SH-SY5Y (cell line): ENCODE measurements at regions not wholly inside any gene's neighbourhood (a gene's known extent, or its start where the extent isn't known, plus 50 kb on each side); places are given as distances from the start of the nearest gene placed in this dataset.
A peak's percentile ranks its signal among the peaks of the same experiment; 100 is the strongest.

Experiments used
- GATA2 ChIP-seq: IDR thresholded peaks from 2 replicates; pipeline ENCODE4 v1.6.1; 2011; ENCODE audit warnings: mild to moderate bottlenecking, low read depth, low read length
- GATA3 ChIP-seq: IDR thresholded peaks from 2 replicates; pipeline ENCODE4 v1.6.1; 2011; ENCODE audit warnings: low read depth, mild to moderate bottlenecking, low read length, moderate library complexity

DNA sequence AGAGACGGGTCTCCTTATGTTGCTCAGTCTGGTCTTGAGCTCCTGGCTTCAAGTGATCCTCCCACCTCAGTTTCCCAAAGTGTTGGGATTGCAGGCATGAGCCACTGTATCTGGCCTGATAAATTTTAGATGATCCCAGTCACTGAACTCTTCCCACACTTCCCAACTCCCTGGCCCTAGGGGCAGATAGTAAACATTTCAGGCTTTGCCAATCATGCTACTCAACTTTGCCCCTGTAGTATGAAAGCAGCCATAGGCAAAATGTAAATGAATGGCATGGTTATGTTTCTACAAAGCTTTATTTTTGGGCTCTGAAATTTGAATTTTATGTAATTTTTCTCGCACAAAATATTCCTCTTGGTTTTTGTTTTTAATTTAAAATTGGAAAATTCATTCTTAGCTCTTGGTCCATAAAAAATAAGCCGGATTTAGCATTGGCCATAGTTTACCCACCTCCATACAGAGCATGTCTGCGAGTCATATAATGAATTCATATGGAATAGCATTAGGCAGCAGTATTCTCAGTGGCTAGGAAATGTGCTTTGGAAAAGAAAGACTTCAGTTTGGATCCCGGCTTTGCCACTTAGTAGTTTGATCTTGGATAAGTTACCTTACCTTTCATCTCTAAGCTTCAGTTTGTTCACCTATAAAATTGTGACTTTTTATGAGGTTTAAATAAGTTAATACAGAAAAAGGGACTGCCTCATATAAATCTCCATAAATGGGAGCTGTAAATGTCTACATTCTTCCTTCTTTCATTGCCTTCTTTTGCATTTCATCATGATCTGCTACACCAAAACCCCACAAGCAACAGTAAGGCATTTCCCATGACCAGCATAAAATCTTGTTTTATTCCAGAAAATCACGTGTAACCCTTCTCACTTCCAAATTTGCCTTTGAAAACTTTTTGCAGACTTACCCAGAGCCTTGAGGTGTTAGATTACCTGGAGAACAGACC is 360.3 kb upstream of the TPM1 start:
- TF ChIP-seq GATA2 = no peak
- TF ChIP-seq GATA3 = no peak

DNA sequence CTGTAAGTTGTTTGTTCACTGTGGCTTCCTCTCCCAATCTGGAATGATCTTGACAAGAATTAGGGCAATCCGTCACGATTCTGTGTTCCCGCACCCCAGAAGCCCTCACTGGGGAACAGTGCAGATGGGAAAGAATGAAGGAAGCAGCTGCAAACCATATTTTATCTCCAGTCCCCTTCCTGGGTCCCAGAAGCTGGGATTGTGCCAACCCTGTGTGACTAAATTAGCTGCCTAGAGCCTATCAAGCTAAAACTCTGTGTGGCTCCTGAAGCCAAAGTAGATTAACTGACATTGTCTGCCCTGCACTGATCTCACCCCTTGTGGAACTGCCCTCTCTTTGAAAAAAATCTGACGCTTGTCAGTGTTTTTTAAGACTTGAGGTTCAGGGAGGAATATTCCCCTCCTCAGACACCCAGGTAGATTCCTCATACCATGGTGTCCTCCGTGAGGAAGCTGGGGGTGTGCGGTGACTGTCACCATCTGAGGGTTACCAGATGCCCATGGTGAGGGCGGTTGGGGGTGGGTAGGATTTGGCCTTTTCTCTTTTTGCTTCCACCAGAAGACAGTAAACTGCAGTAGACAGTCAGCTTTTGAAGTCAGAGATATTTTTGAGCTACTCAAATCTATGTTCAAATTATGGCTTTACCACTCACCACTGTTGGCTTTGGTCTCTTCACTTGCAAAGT is 358.3 kb upstream of the TPM1 start:
- TF ChIP-seq GATA3 = no peak
- no peak for TF ChIP-seq GATA2

DNA sequence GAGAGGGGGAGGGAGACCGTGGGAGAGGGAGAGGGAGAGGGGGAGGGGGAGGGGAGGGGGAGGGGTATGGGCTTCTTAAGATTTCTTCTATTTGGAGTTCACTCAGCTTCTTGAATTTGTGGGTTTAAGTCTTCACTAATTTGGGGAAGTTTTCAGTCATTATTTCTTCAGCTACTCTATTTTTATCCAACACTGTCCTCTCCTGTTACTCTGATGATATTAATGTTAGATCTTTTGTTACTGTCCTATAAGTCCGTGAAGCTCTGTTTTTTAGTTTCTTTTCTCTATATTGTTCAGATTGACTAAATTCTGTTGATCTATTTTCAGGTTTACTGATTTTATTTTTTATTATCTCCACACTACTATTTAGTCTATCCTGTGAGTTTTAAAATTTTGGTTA is 351.5 kb upstream of the TPM1 start:
- TF ChIP-seq GATA3 (no peak), GATA2 (no peak)

DNA sequence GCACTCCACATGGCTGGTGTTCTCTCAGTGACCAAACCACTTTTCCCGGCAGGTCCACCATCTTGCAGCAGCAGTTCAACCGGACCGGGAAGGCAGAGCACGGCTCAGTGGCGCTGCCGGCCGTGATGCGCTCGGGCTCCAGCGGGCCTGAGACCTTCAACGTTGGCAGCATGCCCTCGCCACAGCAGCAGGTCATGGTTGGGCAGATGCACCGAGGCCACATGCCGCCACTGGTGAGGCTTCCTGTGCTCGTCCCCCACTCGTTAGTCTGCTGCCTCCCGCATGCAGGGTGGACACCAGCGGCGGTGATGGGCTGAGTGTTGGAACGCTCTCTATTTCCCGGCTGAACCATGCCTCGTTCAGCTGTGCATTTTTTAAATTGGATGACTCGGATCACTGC is 344.9 kb upstream of the TPM1 start:
- TF ChIP-seq GATA3 (no peak), GATA2 (no peak)

DNA sequence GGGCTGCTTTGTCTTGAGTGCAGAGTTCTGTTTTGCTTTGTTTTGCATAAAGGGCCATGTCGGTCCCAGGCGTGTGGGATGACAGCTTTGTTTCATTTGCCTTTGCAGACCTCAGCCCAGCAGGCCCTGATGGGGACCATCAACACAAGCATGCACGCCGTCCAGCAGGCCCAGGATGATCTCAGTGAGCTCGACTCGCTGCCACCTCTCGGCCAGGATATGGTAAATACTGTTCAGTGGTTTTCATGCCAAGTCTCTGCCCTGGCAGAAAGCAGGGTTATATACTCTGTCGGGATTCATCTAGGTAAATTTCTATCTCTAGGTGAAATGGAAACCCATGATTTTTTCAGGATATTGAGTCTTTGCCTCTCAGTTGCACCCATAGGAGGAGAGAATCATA is 343.9 kb upstream of the TPM1 start:
- no peak for TF ChIP-seq GATA2
- no peak for TF ChIP-seq GATA3

DNA sequence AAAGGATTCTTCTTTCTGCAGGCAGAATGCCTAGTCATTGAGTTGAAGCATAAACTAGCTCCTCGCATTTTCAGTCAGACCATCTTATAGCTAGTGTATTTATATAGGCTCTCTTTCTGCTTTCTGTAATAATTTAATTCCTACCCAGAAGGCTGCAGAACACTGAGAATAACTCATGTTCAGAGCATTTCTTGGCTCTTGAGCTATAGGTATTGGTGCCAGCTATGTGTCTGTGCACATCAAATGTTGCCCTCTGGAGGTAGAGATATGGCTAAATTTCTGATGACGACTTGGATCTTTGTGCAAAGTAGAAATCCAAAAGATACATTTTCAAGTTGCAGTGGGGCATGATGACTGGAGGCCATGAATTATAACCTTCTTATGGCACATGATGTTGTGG is 336.2 kb upstream of the TPM1 start:
- TF ChIP-seq GATA3 (no peak), GATA2 (no peak)

DNA sequence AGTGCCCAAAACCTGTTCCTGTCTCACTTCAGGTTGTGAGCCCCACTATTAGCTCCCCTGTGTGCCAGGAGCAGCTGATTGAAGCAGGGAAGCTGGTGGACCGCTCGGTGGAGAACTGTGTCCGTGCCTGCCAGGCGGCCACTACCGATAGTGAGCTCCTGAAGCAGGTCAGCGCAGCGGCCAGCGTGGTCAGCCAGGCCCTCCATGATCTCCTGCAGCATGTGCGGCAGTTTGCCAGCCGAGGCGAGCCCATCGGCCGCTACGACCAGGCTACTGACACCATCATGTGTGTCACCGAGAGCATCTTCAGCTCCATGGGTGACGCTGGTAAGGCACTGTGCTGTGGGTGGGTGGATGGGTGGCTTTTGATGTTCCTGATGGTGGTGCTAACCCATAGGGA is 334.1 kb upstream of the TPM1 start:
- TF ChIP-seq GATA3 (no peak), GATA2 (no peak)

DNA sequence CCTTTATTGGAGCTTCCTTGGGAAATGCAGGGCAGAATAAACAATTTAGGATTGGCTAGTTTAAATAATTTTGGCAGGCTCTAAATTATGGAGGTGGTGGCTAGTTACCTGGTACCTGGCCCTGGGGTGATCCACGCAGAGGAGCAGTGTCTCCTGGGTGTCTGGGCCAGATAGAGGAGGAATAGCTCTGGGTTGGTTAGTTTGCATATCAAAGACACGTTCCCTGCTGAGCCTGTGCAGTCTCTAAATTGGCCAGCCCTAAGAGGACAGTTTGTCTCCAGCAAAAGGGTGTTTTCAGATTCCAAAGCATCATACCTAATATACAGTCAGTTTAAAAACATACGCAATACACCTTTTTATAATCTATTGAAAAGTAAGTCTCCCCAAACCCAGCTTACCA is 333.3 kb upstream of the TPM1 start:
- no peak for TF ChIP-seq GATA2
- no peak for TF ChIP-seq GATA3

DNA sequence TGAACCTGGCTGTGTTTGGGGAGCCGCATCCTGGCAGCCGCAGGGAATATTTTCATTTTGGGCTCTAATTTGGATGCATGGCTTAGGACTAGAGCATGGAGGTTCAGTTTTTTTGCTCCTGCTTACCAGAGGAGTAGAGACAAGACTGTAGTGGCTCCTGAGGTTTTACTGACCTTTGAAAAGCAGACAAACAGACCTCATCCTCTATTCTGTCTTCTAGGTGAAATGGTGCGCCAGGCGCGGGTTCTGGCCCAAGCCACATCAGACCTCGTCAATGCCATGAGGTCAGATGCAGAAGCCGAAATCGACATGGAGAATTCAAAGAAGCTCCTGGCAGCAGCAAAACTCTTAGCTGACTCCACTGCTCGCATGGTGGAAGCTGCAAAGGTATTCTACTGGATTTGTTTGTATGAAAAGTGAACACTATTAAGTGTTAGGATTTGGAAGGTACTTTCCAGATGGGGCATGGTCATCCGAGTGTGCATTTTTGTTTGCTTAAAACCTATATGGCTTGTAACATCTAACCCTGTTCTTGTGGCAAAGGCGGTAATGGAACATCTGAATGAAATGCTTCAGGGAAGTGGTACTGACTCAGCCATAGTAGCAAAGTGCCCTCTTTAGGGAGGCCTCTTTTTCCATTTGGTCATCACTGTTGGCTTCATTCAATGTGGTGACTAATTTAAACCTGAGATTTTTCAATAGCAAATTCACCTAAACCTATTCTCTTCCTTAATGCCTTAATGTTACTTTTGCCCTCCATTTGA is 330.7 kb upstream of the TPM1 start:
- TF ChIP-seq GATA3 (no peak), GATA2 (no peak)

DNA sequence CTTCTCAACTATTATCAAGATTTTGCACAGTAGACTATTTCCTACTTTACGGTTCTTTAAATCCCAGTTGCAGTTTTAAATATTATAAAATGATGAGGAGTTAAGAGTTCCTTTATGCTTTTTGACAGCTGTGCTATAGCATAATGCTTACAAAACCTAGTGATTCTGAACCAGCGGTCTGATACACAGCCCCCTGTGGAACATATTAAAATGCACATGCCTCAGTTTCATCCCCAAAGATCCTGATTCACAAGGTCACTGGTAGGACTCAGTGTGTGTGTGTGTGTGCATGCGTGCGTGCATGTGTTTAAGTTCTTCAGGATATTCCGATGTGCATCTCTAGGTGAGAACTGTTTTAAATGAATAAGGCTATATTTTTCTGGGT is 330.1 kb upstream of the TPM1 start:
- TF ChIP-seq GATA3 (no peak), GATA2 (no peak)

DNA sequence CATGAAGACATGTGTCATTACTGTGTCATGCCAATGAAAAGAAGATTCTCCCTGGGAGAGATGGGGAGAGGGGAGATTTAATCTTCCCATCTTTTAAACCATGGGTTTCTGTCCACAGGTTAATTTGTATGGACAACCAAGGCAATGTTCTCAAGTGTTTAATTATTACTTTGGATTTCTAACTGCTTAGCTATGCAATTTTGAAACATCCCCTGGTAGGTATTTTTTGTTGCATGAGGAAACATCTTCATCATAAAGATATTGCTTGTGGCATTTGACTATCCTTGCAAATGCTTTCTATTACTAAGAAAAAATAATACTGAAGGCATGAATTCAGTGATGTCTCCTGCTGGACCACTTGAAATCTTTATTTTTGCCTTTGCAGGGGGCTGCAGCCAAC is 326.6 kb upstream of the TPM1 start:
- TF ChIP-seq GATA3 (no peak), GATA2 (no peak)

DNA sequence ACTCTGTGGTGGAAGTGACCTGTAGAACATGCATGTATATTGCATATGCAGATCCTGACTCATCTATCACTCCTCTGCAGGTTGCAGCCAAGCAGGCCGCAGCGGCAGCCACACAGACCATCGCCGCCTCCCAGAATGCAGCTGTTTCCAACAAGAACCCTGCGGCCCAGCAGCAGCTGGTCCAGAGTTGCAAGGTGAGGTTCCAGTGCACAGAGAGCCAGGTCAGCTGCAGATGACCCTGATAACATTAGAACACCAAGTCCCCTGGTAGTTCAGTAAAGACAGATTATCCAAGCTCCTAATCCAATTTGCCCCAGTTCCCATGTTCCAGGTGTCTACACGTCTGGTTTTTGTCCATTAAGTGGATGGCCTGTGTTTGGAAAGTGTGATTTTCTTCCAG is 325.1 kb upstream of the TPM1 start:
- TF ChIP-seq GATA3 = no peak
- peak; percentile 55 for TF ChIP-seq GATA2

DNA sequence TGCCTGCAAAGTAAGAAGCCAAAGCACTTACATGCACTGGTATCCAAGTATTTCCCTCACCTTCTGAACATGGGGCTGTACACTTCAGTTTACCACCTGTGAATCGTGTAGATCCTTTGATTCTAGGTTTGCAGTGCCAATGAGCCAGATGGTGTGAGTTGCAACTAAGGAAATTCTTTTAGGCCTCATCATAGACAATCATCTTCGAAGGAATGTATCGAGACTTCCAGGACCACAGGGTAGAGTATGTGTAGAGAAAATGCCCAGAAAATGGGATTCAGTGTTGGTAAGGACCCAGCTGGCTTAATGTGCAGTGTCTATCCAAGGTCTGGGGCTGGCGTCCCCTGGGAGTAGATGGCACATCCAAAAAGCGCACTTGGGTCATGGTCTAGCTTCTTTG is 323.2 kb upstream of the TPM1 start:
- TF ChIP-seq GATA2 (no peak), GATA3 (no peak)

DNA sequence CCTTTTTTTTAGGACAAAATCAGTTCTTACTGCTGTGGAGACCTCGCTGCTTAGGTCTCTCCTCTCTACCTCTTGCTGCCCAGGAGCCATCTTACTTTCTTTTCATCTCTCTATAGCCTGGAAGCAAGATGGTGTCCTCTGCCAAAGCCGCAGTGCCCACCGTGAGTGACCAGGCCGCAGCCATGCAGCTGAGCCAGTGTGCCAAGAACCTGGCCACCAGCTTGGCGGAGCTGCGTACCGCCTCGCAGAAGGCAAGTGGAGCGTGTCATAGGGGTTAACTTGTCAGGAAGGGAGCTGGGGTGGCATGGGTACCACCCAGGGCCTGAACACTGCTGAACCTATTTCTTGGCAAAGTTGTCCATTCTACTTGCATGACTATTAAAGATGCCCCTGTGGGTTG is 320.3 kb upstream of the TPM1 start:
- TF ChIP-seq GATA3 = no peak
- TF ChIP-seq GATA2 = no peak

DNA sequence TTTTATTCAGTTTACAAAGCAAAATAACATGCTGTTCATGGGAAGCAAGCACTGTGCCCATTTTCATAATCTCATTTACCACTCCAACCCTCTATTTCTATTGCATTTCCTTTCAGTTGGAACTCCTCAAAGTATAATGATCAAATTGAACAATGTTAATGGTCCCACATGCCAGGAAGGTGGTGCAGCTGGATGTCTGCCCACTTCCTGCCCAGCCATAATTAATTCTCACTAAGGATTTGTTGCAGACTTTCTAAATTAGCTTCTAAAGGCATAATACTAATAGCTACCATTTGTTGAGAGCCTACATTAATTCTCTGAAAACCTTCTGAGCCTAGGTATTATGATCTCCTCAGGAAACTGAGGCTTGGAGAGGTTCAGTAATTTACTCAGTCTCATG is 316.1 kb upstream of the TPM1 start:
- TF ChIP-seq GATA2 = no peak
- no peak for TF ChIP-seq GATA3
